GM18498 (cell line): ENCODE measurements at regions not wholly inside any gene's neighbourhood (a gene's known extent, or its start where the extent isn't known, plus 50 kb on each side); places are given as distances from the start of the nearest gene placed in this dataset.

ENCODE experiments used
- ATAC-seq: cut with Tn5 transposase; IDR thresholded peaks from one replicate; pipeline ENCODE4 v1.9.1; 2021; ENCODE audit warnings: mild to moderate bottlenecking, moderate library complexity; ENCODE audit not compliant: unreplicated experiment

DNA sequence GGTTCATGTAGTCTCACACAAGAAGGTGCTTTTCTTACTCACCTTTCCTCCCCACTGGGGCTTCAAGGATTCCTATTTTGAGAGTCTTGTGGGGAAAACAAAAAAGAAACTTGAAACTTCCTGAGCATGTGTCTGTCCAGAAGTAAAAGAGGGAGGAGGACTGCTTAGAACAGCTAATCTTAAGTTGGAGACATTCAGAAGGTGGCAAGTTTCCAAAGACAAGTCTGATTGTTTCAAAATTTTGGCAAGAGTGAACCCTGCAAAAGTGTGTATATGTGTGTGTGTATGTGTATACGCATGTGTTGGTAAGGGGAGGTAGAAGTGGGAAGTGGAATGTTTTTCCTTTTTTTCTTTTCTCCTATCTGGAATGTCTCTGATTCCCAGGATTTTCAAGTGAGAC lies 189.0 kb upstream of the FRMPD4 start:
- ATAC-seq = no peak

- no peak for ATAC-seq
Observed at GRCh38 chrX:11952176-11952720, 186.0 kb upstream of the FRMPD4 start.

DNA sequence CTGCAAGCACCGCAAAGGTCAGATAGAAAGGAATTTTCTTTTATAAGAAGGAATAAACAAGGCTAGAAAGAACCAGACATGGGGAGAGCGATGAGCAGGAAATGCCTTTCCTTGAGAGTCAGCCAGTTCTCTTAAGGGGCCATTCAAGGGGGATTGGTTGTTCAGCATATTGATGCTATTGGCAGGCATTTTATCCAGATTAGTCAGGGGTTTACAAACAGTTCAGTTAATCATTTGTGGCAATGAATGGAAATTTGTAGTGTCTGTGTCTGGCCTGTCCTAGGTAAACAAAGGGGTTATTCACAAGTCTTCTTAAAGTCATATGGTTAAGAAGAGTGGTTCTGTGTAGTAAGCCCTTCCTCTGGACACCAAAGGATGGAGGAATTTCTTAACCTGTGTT lies 184.7 kb upstream of the FRMPD4 start:
- ATAC-seq = no peak

GRCh38 chrX:11954176-11954575 lies 184.1 kb upstream of the FRMPD4 start:
- ATAC-seq = no peak

GRCh38 chrX:11960031-11960430 lies 178.2 kb upstream of the FRMPD4 start:
- ATAC-seq = no peak

- ATAC-seq = no peak
Observed at GRCh38 chrX:11965436-11965835, 172.8 kb upstream of the FRMPD4 start.

- ATAC-seq = no peak
Observed at GRCh38 chrX:11967986-11968869, 170.0 kb upstream of the FRMPD4 start.

GRCh38 chrX:11968991-11969390 lies 169.3 kb upstream of the FRMPD4 start:
- ATAC-seq = no peak

DNA sequence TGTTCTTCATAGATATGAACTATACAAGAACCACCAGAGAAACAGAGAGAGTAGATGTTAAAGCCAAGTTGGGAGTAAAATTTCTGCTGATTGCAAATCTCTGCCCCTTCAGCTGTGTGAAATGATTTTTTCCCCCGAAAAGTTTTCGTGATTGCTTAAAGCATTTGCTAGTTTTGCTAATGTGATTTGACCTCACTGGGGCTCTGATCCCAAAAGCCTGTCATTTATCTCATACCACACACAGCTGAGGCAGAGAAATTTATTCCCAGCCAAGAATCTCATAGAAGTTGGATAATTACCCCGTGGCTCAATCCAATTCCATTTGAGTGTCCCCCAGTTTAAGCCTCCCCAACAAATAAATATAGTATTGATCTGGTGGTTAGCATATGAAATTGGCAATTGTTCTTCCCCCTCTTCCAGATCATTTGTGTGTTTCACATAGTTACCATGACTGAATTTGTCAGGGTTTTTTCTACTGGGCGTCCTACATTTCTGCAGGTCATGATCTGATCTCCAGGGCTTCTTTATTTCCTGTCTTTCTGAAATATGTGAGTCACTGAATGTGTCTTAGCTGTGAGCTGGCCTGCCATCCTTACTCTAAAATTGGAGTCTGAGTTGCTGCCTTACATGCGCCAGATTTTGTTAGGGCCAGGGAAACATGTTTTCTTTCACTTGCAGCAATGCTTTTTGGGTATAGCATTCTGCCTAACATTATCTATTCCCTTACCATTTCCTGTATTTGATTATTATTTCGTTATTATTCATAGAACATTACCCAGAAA lies 167.5 kb upstream of the FRMPD4 start:
- no peak for ATAC-seq

GRCh38 chrX:11976663-11977062 lies 161.6 kb upstream of the FRMPD4 start:
- no peak for ATAC-seq

GRCh38 chrX:11992271-11992670 lies 146.0 kb upstream of the FRMPD4 start:
- ATAC-seq = no peak

GRCh38 chrX:11995146-11995545 lies 143.1 kb upstream of the FRMPD4 start:
- no peak for ATAC-seq

GRCh38 chrX:11996810-11997209 lies 141.5 kb upstream of the FRMPD4 start:
- ATAC-seq = no peak

- no peak for ATAC-seq
Observed at GRCh38 chrX:11998944-11999343, 139.3 kb upstream of the FRMPD4 start.

DNA sequence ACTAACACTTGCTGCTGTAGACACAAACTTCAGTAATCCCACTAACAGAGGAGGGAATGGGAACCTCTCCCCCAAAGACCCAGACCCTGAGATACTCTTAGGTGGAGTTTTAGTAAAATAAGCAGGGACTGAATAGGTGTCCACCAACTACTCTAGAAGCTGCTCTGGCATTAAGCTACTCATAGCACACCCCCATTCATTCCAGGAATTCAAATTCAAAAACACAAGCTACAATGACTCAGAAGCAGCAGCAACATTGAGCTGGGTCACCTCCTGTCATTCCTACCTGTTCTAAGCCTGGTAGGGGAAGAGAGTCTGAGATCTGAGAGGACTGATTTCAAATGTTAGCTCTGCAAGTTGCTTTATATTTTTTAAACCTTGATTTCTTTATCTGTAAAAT lies 135.4 kb upstream of the FRMPD4 start:
- no peak for ATAC-seq

DNA sequence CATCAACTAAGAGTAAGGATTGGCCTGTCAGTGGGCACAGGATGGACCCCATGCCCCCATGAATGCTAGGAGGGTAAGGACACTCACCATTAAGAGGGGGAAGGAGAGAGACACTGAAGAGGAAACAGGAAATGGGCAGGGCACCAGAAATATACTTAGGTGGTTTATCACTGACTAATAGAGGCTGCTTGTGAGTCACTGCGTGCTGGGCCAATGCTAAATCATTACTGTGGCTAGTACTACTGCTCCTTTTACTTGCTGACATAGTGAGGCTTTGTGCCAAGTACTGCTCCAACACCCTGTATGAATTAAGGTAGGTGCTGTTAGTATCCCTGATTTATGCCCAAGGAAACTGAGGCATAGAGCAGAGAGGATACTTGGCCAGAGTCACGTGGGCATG lies 130.4 kb upstream of the FRMPD4 start:
- no peak for ATAC-seq

DNA sequence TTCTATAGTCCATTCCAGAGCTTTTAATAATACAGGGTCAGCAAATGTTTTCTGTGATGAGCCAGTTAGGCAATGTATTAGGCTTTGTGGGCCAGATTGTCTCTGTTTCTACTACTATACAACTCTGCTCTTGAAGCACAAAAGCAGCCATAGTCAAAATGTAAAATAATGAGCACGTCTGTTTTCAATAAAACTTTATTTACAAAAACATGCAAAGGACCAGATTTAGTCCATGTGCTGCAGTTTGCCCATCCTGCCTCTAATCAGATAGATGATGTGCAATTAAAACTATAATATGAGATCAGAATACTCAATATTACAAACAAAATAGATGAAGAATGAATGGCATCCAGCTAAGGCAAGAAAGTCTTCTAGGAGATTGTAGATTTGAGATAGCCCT lies 127.8 kb upstream of the FRMPD4 start:
- no peak for ATAC-seq

GRCh38 chrX:12011075-12011474 lies 127.2 kb upstream of the FRMPD4 start:
- no peak for ATAC-seq

- ATAC-seq = no peak
Observed at GRCh38 chrX:12013211-12013618, 125.1 kb upstream of the FRMPD4 start.

DNA sequence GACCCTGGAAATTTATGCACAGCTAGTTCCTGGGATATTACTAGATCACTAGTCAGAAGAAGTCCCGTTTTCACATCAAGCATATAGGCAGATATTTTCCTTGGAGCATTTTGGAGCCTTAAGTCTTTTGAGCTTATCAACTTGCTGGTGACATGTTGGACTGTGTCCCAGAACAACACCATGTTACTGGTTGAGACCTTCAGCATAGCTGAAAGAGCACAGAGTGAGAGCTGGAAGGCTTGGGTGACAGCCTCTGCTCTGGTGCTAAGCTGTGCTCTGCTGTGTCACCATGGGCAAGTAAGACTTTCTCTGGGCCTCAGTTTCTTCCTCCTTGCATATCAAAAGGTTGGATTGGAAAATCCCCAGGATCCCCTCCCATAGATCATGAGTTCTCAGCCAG lies 116.6 kb upstream of the FRMPD4 start:
- no peak for ATAC-seq

- ATAC-seq = no peak
Observed at GRCh38 chrX:12026481-12026880, 111.8 kb upstream of the FRMPD4 start.

DNA sequence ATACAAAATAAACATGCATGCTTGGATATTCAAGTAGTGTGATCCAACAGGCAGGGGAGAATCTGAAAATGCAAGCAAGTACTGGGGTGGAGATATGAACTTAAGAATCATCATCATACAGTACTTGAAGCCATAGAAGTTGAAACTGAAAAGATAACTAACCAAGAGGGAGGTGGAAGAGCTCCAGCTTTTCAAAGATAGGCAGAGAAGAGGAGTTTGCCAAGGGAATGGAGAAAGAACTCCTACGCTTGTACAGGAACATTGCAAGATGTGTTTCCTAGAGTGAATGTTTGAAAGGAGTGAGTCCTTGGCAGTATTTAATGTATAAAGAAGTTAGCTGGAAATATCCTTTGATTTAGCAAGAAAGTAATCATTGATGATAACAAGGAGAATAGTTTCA lies 106.2 kb upstream of the FRMPD4 start:
- ATAC-seq = no peak
